Stimulated activated CD4-positive, alpha-beta T cell treated with anti-CD3 and anti-CD28 coated beads, TNF-alpha, amount 100 ng/mL, for 48 hours (primary cell): ENCODE measurements at regions not wholly inside any gene's neighbourhood (a gene's known extent, or its start where the extent isn't known, plus 50 kb on each side); places are given as distances from the start of the nearest gene placed in this dataset.
A peak's percentile ranks its signal among the peaks of the same experiment; 100 is the strongest.
"Not testable (repeated sequence)": the region's sequence is repeated elsewhere in the genome, so short reads cannot be mapped to it uniquely, and the experiment has no call there.

ENCODE experiments used
- DNase-seq, 3 donors: peaks; one replicate each; pipeline ENCODE4 v3.0.0-alpha.2; 2020; ENCODE audit warnings: low read depth in 3 of 3

DNA sequence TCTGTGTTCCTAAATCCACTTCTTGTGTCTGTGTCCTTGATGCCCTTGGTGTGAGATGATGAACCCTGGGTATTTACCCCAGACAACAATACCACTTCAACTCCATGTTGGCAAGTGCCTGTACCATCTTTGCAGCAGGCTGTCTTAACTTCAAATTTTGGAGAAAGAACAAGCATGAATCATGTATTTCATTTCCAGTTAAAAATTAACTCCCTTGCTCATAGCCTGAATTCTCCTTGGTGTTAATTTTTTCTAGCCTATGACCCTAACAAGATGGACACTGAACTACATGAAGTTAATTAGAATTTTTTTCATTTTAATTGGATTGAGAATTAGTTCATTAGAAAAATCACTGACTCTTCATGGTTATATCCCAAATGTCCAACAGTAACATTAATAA lies 267.8 kb upstream of the INTU start:
- DNase-seq, result no peak

DNA sequence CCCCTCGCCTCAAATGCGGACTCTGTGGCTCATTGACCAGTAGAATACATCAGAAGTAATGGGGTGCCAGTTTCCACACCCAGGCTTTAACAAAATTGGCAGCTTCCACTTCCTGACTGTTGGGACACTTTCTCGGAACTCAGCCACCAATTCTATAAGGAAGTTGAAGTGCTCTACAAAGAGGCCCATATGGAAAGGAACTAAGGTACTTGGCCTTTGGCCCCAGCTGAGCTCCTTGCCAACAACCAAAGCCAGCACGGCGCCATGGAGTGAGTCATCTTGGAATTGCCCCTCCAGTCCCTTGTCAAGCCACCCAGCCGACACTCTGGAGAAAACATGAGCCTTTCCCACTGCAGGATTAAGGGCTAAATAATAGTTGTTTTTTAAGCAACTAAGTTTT lies 262.2 kb upstream of the INTU start:
- DNase-seq, result no peak

DNA sequence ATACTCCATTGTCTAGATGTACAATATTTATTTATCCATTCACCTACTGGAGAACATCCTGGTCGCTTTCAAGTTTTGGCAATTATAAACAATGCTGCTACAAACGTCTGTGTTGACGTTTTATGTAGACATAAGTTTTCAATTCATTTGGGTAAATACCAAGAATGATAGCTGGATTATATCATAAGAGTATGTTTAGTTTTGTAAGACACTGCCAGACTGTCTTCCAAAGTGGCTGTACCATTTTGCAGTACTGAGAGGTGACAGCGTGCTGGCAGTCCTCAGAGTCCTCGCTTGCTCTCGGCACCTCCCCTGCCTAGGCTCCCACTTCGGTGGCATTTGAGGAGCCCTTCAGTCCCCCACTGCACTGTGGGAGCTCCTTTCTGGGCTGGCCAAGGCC lies 253.3 kb upstream of the INTU start:
- DNase-seq, result no peak

DNA sequence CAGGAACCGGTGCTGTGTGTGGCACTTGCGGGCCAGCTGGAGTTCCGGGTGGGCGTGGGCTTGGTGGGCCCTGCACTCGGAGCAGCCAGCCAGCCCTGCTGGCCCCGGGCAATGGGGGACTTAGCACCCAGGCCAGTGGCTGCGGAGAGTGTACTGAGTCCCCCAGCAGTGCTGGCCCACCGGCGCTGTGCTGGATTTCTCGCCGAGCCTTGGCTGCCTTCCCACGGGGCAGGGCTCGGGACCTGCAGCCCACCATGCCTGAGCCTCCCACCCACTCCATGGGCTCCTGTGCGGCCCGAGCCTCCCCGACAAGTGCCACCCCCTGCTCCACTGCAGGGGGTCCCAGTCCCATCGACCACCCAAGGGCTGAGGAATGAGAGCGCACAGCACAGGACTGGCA lies 252.8 kb upstream of the INTU start:
- DNase-seq, result not testable (repeated sequence)

DNA sequence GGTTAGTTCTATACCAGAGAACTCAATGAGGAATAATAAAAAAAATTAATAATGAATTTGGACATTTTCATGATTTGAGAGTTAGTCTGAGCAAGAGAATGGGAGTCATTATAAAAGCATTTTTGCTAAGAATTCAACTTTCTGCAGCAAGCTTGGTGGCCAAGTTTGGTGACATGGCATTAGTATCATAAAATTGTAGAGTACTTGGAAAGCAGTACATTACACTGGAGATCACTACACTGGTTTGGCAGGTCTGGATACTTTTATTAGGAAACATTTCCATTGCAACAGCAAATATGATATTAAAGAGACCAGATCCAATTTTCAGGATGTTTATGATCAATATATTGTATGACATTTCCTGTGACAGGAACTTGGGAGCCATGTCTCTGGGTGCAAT lies 249.1 kb upstream of the INTU start:
- DNase-seq, result no peak

DNA sequence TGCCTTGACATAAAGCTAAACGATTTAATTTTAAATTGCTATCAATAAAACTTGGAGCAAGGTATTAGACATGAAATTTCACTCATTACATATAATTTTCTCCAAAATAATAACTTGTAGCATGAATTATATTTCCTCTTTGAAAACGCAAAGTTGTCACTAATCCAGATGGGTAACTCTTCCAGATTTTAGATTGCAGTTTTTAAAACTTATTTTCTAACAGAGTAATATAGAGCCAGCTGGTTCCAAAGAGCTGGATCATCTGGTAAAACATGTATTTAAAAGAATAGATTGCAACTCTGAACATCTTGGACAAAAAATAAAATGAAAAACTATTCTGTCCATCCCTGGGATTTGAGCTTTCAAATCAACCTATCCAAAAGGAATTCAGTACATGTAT lies 238.2 kb upstream of the INTU start:
- no peak for DNase-seq

DNA sequence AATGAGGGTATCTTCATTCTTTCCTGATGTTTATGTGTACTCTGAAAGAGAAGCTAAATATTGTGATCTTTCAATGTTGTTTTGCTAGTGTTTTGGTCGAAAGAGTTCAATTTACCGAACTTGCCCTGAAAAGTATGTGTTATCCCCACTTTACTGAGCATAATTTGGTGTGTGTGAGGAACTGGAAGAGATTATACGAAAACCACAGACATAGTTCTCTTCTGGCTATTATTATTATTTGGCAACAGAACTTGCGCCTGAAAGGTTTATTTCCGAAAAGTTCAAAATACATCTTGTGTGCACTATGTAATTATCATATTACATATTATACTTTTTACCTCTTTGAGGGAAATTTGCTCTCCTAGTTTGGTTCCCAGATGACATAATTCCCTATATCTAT lies 232.5 kb upstream of the INTU start:
- DNase-seq, result no peak

DNA sequence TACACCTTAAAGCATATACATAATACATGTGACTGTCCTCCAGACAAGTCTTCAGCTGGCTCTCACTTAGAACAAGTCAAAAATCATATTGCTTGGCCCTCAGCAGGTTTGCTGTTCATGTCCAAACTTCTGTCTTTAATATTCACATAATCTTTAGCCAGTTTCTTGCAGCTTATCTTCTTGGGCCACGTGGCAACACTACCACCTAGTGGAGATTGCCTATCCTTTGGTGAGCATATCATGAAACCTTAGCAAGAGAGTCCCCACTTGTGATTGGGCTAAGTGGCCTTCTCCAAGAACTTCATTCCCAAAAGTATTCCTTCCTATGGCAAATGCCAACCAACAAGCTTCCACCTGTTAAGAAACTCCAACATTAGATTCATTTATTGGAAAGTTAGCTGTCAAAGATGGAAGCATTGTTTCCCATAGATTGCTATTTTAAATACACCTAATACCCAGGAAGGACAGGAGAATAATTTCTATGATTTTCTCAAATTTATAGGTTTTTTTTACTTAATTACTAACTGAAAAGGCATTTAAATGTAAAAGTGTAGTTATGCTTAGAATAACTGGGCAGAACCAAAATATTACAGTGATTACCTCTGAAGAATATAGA lies 231.9 kb upstream of the INTU start:
- peak in 2 of 3 donors; percentile 2 to 8 for DNase-seq

DNA sequence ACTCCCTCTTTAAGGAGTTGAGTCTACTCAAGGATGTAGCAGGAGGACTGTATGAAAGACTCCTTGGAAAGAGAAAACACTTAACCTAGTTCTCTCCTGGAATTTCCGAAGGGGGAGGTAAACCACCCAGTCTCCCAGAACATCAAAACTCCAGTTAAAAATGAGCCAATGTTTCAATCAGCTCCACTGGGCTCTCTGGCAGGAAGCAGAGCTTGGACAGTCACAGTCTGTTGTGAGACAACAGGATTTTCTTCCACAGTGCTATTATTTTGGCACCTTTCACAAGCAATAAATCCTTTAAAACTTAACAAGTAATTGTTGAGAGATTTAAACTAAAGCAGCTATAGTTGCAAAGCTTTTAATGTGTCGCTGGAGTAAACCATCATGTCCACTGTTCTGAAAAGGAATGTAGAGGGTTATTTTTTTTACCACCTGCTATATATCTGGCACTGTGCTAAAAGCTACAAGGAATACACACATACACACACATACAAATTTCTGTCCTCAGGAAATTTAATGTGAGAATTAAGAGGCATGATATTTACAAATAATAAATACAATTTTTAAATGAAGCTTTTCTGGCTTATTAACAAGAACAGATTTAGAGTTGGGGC lies 229.2 kb upstream of the INTU start:
- DNase-seq, result no peak

DNA sequence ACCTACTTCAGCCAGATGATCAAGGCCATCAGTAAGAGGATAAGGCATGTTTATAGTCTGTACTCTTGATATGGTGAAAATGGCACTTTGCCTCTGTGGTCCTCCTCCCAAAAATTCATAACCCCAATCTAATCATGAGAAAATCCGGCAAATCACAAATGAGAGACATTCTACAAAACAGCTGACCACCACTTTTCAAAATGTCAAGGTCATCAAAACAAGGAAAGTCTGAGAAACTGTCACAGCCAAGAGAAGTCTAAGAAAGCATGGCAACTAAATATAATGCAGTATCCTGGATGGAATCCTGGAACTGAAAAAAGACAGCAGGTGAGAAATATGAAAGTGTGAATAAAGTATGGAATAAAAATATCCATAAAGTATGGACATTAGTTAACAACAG lies 226.6 kb upstream of the INTU start:
- no peak for DNase-seq

DNA sequence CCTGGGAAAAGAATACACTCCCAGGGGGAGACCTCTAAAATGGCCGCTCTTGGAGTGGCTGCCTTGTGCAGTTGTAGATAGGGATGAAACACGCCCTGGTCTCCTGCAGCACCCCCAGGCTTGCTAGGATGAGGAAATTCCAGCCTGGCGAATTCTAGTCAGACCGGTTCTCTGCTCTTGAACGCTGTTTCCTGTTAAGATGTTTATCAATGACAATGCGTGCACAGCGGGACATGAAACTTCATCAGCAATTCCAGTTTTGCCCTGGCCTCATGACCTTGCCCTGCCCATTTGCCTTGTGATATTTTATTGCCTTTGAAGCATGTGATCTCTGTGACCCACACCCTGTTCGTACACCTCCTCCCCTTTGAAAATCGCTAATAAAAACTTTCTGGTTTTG lies 225.2 kb upstream of the INTU start:
- not testable (repeated sequence) for DNase-seq

DNA sequence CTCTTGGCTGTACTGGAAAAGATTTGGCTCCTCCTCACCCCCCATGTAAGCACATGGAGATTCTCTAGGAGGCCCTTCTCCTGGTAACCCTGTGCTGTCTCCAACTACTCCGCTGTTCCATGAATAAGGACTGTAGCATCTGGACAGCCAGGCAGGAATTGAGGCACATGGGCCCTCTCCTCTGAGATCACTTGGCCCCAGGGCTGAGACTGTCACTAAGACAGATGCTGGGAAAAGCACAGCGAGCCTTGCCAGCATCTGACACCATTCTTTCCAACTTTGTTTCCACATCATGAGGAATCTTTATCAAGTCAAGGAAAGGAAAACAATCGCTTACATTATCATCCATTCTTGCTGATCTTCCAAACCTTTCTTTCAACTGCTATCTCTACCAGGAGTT lies 222.6 kb upstream of the INTU start:
- DNase-seq, result no peak

DNA sequence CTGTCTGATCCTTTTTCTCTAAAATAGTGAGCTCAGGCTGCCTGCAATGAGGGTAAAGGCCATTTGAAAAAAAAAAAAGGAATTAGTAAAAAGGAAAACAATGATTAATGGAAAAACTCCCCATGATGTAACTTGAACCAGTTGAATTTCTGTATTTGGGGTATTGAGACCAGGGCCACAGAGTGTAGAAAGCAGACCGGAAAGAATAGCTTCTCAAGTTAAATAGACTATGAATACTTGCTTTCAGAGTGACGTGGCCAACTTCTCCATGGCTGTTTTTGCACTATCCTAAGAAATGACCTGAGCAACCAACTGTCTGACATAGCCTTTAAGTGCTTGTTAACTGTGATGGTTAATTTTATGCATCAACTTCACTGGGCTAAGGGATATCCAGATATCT lies 222.1 kb upstream of the INTU start:
- no peak for DNase-seq

DNA sequence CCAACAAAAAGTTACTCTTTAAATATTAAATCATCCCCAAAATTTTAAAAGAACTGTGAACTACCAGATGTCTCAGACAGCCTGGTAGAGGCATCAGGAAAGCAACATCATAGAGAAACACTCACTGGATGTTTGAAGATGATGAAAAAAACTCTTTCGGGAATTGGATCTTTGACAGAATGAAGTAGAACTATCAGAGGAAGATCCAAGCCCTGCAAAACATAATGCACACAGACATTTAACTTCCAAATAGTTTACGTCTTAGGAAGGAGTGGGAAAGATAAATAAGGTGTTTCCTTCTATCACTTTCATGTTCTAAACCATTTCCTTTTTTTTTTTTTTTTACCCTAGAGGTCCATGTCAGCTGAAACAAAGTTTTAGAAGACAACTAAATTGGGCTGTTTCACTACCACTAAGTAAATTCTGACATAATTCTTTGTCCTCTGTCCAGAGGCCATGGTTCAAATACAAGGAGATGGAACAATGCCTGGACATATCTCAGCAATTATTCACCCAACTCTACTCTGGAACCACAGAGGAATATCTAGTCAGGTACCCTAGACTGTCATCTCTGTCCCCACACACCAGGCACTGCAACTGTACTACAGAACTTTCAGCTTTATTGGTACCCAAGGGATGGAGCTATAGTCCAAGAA lies 217.7 kb upstream of the INTU start:
- DNase-seq, result no peak

DNA sequence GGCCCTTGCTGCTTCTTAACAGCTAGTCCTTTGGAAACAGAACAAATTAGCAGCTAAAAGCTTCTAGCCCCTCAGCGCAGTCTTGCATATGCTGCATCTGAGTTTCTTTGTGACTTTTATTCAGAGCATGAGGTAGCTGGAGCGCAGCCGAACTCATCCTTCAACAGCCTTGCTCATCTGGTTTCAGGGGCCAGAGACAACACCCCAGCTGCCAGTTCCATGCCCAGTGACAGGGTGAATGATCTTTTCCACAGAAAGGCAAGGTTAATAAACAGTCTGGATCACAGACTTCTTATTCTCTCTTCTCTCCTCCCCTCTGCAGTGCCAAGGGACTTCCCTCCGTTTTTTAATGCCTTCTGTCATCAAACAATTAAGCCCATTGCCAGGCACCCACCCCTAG lies 216.6 kb upstream of the INTU start:
- no peak for DNase-seq

DNA sequence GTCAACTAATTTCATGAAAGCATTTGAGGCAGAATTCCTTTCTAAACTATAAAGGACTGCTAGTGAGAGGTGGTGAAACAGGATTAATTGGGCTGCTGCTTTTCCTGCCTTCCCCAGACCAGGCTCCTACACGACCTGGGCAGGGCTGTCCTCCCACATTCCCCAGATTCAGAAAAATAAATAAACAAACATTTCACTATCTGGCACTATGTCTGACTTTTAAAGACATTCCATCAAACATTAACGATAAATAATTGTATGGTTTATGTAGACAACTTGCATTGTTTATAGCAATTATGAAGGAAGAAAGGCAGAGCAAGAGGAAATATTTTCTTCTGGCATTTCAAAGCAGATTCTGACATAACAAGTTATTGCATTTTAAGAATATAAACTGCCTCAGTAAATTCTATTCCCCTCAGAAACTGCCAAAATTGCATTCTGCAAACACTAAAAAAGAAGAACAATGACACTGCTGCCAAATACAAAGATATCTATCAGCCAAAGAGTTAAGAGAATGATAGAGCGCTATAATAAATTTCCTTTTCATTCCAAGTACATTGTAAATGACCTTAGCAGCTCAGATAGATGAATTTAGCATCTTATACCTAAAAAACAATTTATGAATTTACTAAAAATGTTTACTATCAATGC lies 214.7 kb upstream of the INTU start:
- no peak for DNase-seq

DNA sequence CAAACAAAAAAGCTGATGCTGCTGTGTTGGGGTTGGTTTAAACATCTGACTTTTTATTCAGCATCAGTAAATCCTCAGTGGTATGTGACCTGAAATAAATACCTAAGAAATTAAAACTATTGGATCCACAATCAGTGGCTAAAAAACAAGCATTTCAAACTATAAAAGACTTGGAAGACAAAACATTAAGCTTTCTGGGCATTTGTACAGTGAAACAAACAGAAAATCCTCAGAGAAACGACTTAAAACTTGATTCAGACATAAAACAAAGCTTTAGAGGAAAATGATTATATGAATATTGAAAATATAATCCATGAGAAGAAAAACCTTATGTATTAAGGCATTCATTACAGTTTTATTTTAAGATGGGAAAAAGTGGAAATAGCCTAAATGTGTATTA lies 213.3 kb upstream of the INTU start:
- DNase-seq, result no peak

DNA sequence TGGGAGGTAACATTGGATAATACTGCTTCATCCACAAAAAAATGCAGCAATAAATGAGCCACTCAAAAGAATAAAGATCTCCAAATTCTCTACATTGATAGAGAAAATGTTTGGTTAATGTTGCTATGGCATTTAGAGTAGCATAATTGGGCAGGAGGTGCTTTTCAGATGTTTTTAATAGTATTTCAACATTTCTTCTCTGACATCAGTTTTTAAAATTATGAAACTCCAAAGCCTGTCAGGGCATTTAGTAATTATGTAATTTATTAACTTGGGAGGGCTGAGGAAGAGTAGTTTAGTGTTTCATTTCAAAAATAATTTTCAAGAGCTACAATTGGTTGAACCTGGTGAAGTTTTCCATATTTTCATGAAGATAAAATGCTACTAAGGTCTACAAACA lies 211.3 kb upstream of the INTU start:
- no peak for DNase-seq

DNA sequence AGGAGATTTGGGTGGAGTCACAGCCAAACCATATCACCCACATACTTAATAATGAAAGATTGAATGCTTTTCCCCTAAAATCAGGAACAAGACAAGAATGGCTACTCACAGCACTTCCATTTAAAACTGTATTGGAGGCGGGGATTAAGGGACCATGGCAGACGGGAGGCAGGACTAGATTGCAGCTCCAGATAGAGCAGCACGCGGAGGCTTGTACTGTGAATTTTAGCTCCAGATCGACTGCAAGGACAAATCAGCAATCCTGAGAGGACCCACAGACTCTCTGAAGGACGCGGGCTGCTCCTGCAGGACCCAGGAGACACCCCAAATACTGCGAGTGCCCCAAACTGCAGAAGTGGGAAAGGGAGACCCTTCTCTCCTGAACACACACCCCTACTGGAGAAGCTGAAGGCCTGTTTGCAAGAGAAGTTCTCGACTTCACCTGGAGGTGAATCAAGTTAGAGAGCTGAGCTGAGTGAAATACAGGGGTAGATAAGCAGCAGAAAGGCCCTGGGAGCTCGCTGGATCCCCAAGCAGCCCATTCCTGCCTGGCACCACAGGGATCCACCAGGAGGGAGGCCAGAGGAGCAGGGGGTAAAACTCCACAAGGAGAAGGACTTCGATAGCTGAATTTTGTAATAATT lies 207.4 kb upstream of the INTU start:
- no peak for DNase-seq

DNA sequence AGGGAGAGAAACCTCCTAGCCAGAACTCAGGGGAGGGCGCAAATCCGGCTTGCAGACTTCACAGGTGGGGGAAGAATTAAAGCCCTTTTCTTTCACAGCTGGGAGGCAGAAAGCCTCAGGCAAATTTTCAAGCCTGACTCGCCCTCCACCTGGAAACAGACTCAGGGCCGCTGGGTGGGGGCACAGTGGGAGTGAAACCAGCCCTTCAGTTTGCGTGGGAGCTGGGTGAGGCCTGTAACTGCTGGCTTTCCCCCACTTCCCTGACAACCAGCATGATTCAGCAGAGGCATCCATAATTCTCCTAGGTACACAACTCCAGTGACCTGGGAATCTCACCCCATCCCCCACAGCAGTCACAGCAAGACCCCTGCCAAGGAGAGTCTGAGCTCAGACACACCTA lies 206.9 kb upstream of the INTU start:
- no peak for DNase-seq

DNA sequence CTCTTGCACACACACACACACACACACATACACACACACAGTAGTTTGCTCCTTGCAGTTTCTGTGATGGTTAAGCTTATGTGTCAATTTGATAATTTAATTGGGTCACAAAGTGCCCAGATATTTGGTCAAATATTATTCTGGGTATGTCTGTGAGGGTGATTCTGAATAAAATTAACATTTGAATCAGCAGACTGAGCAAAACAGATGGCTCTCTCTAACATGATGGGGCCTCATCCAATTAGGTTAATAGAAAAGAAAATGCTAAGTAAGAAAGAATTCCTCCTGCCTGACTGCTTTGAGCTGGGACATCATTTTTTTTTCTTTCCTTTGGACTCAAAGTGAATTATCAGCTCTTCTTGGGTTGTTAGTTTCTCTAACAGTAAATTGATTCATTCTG lies 191.2 kb upstream of the INTU start:
- DNase-seq, result no peak

DNA sequence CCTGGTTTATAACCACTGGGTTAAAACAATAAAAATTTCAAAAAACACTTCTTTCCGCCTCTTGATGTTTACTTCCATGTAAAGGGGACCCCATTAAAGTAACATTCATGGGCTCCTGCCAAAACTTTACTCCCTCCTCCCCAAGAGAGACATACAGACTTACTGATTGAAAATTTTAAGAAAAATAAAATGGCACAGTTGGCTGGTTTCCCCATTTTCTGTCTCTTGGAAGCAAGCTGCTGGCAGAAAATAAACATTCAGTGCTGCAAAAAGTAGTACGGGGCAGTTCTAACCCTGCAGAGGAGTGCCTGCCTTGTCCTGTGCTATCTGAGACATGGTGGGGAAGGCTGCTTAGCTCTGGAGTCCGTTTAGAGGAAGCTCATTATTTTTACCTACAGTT lies 187.3 kb upstream of the INTU start:
- no peak for DNase-seq

DNA sequence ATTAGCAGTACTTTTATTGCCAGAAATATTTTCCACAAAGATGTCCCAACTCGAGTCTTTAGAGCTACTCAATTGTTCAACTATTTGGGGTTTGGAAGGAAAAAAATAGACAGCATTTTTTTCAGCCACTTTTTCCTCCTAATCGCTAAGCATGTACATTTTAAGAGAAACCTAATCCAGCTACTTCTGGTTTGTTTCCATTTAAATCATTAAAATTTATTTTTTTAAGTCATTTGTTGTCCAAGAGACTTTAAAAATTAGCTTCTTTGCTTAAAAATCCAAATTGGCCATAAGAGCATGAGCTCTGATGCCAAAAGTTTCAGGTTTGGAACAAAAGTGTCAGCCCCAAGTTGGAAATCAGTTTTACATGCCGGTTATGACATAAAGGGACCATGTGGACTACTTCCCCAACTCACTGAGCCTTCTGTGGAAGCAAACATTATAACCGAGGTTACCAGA lies 186.3 kb upstream of the INTU start:
- DNase-seq, result no peak
